Fibroblast of peridontal ligament (primary cell): ENCODE measurements at regions not wholly inside any gene's neighbourhood (a gene's known extent, or its start where the extent isn't known, plus 50 kb on each side); places are given as distances from the start of the nearest gene placed in this dataset.

ENCODE experiments used
- DNase-seq: peaks from one replicate; pipeline ENCODE4 v3.0.0-alpha.2; 2010; ENCODE audit errors: extremely low read depth

DNA sequence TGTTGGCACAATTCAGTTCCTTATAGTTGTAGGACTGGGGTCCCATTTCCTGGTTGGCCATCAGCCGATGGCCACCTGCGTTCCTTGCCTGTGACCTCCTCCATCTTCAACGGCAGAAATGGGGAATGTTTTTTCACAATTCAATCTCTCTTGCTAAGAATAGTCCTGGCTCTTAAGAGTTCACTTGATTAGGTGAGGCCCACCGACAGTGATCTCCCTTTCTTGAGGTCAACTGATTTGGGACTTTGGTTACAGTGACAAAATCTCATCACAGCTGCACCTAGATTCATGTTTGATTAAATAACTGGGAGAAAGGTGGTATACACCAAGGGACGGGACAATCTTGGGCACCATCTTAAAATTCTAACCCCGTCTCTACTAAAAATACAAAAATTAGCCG is 139.1 kb upstream of the DTNBP1 start:
- DNase-seq: no peak

- no peak for DNase-seq
These were observed 138.2 kb upstream of the DTNBP1 start for GRCh38 chr6:15800841-15801617.

DNA sequence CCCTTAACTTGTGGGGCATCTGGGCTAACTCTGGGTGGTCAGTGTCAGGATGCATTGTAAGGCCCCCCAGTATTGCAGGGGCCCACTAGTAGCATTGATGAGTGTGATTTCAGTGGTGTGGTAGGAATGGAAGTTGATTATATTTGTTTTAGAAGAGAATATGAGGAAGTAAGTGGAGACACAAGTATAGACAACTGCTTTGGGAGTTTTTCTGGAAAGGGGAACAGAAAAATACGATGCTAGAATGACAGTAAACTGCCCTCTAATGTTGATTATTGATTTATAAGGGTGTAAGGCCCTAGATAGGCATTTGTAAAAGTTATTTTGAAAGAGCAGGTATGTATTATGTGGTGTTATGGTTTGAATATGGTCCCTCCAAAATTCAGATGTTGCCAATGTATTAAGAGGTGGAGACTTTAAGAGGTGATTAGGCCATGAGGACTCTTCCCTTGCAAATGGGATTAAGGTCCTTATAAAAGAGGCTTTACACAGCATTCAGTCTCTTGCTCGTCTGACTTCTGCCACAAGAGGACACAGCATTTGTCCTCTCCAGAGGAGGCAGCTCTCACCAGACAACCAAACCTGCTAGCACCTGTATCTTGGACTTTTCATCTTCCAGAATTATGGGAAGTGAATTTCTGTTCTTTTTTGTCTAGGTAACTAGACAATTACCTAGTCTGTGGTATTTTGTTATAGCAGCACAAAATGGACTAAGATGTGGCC is 135.9 kb upstream of the DTNBP1 start:
- DNase-seq: no peak

GRCh38 chr6:15796844-15797243 is 134.0 kb upstream of the DTNBP1 start:
- DNase-seq: no peak

GRCh38 chr6:15796130-15796771 is 133.4 kb upstream of the DTNBP1 start:
- DNase-seq: no peak

- no peak for DNase-seq
These were observed 131.0 kb upstream of the DTNBP1 start for GRCh38 chr6:15793826-15794225.

DNA sequence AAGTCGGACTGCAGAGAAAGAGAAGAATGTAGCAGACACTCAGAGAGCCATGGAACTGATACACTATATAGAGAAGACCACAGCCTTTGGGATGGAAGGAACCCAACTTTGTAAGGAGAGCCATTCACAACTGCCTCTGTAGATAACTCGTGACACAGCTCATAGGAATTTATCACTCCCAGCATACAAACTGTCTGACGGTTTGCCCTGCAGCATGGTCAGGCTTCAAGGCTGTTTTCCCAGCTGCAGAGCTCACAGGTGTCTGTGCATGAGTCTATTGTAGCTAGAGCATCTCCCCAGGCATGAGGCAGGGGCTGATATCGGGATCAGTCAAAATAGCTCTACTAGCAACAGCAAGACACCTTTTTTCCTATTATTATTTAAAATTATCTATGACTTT is 130.5 kb upstream of the DTNBP1 start:
- DNase-seq: no peak

DNA sequence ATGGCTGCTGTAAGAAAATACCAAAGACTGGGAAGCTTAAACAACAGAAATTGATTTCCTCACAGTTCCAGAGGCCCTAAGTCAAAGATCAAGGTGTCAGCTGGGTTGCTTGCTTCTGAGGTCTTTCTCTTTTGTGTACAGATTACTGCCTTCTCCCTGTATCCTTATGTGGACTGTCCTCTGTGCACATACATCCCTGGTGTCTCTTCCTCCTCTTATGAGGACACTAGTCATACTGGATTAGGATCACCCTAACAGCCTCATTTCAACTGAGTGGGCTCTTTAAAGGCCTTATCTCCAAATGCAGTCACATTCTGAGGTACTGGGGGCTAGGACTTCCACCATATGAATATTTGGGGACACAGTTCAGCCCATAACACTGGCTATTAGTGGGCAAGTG is 130.0 kb upstream of the DTNBP1 start:
- DNase-seq: no peak

GRCh38 chr6:15791448-15792181 is 128.8 kb upstream of the DTNBP1 start:
- no peak for DNase-seq

- DNase-seq: no peak
These were observed 127.3 kb upstream of the DTNBP1 start for GRCh38 chr6:15790116-15790515.

DNA sequence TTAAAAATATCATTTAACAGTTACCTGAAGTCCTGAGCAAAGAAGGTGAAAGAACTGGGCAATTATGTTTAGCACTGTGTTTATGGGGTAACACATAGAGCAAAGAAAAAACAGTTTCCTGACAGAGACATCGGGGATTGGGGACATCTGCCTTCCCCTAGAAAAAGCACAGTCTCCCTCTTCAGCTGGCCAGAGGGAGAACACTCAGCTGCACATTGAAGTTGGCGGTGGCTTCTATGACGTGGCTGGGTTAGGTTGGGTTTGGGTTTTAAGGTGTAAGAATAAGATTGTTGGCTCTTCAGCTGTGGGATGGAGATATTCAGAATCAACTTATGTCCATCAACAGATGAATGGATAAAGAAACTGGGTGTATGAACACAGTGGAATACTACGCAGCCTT is 124.0 kb upstream of the DTNBP1 start:
- no peak for DNase-seq

GRCh38 chr6:15783484-15783883 is 120.7 kb upstream of the DTNBP1 start:
- DNase-seq: no peak

DNA sequence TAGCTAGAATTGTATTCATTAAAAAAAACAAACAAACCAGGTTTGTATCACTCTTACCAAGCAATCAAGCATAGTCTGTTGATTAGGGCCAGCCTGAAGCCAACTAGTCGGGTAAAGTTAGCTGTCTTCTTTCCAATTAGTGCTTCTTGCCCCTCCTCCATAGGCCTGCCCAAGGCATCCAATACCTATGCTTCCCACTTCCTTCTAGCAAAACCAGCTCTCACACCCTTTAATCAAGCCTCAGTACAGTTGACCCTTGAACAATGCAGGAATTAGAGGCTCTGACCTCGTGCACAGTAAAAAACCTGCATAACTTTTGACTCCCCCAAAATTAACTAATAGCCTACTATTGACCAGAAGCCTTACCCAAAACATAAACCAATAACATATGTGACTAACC is 119.1 kb upstream of the DTNBP1 start:
- no peak for DNase-seq

GRCh38 chr6:15781333-15781732 is 118.5 kb upstream of the DTNBP1 start:
- DNase-seq: no peak

GRCh38 chr6:15780437-15780836 is 117.6 kb upstream of the DTNBP1 start:
- no peak for DNase-seq

DNA sequence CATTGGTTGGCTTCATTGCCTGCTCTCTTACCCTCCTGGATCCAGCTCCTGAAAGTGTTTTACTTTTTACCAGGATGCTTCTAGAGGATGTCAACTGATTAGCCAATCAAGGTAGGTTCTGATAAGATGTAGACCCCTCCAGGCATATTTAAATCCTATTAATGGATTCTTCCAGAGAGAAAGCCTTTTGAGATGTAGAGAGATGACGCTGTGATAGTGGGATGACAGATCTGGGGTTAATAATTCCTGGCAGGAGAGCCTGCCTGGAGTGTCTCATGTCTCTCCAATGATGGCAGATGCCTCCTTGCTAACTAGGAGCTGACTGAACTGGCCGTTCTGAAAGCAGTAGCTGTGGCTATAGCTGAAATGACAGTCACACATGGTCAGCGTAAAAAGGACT is 116.9 kb upstream of the DTNBP1 start:
- no peak for DNase-seq

DNA sequence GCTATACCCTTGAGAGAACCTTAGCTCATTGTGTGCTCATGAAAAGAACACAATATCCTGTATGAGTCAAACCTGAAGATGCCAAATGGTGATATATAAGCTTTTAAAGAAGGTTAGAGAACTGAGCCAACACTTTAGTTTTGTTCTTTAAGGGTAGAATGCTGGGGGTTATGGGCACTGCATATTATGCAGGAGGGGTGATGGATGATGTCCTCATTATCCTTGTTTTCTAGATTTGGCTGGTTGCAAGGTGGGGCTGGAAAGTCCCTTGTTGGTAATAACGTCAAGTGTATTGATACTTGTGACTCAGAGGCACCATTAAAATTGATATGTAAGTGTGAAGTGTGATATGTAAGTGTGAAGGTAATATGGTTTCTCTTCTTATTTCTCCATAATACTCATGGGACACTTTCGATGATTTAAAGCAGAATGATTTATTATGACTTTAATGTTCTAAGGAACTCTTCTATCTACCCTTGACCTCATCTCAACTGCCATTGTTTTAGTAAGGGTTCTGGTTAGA is 113.7 kb upstream of the DTNBP1 start:
- DNase-seq: no peak

GRCh38 chr6:15775741-15776140 is 112.9 kb upstream of the DTNBP1 start:
- no peak for DNase-seq

DNA sequence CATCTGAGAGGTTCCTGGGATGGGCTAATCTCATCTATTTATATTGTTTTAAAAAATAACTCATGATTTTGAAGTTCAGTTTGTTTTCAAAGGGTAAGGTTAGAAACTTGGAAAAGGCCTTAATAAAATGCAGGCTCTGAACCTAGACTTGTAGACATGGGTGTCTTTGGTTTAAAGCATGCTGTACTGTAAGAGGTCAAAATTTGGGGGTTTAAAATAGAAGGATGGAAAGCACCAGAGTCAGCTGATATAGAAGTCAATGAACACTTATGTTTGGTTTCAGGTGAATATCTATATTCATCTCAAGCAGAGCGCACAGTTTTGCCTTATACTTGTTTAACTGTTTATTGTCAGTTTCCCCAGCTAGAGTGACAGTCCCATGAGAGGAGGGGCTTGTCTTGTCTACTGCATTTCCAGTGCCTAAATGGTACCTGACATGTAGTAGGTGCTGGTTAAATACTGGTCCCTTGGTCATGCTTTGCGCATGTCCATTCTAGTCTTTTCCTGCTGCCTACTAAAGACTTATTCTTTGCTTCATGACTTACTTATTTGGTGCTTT is 112.3 kb upstream of the DTNBP1 start:
- no peak for DNase-seq

- DNase-seq: no peak
These were observed 111.1 kb upstream of the DTNBP1 start for GRCh38 chr6:15773806-15774410.
